Calu3 (cell line): ENCODE measurements at regions not wholly inside any gene's neighbourhood (a gene's known extent, or its start where the extent isn't known, plus 50 kb on each side); places are given as distances from the start of the nearest gene placed in this dataset.

Source experiments
- BruUV-seq: library from RNA; stranded (reverse); fragments of 400-500 nt; replicated peaks from 2 replicates; lab custom pipeline; 2021; lab: Mats Ljungman, UMichigan
- CTCF ChIA-PET: fragments of 300-600 bp; sonication (Branson Sonifier 250); formaldehyde crosslinking; loops from one replicate; lab custom pipeline; 2022; ENCODE audit warnings: antibody characterized with exemption; lab: Charles Lee
- DNase-seq: peaks from one replicate; pipeline ENCODE4 v3.0.0; 2022
- H3K27ac Mint-ChIP-seq: one replicate; pipeline ENCODE4 v1.8.0; 2022; ENCODE audit warnings: mixed read lengths; ENCODE audit not compliant: unreplicated experiment
- H3K27me3 Mint-ChIP-seq: one replicate; pipeline ENCODE4 v1.8.0; 2022; ENCODE audit warnings: mixed read lengths; ENCODE audit not compliant: unreplicated experiment
- H3K36me3 Mint-ChIP-seq: one replicate; pipeline ENCODE4 v1.8.0; 2022; ENCODE audit warnings: mild to moderate bottlenecking, moderate library complexity, mixed read lengths; ENCODE audit not compliant: insufficient read depth, unreplicated experiment
- H3K4me1 Mint-ChIP-seq: one replicate; pipeline ENCODE4 v1.8.0; 2022; ENCODE audit warnings: mild to moderate bottlenecking, low read depth, mixed read lengths; ENCODE audit not compliant: unreplicated experiment
- H3K4me3 Mint-ChIP-seq: one replicate; pipeline ENCODE4 v1.8.0; 2022; ENCODE audit warnings: mild to moderate bottlenecking, low read depth, moderate library complexity, mixed read lengths; ENCODE audit not compliant: unreplicated experiment
- H3K9me3 Mint-ChIP-seq: one replicate; pipeline ENCODE4 v1.8.0; 2022; ENCODE audit warnings: low read depth, mixed read lengths; ENCODE audit not compliant: unreplicated experiment
- CTCF ChIP-seq: fragments of 200-600 bp; IDR thresholded peaks from one replicate; pipeline ENCODE4 v1.8.0; 2022; ENCODE audit warnings: antibody characterized with exemption; ENCODE audit not compliant: unreplicated experiment
- intact Hi-C: fragments of 100-400 bp; cut with micrococcal nuclease; formaldehyde crosslinking; loops from one replicate; pipeline ENCODE4 v1.10.0; 2022; ENCODE audit not compliant: unreplicated experiment

GRCh38 chr7:63067897-63068585 is 930.6 kb upstream of the ZNF722 start:
- BruUV-seq, result no TSS peak
- Mint-ChIP-seq H3K27ac (no peak overlapping the region), H3K36me3 (no peaks in the 10 kb centered on the region), H3K4me1 (no peaks in the 10 kb centered on the region), H3K4me3 (no peak overlapping the region), H3K9me3 (peaks cover 7% of the 10 kb centered on the region), H3K27me3 (no peaks in the 10 kb centered on the region)
- no peak for TF ChIP-seq CTCF
- DNase-seq, result no peak
- CTCF ChIA-PET, result interaction anchor here (0.6 kb wide), 1 partner anchor 1832 kb away, joined by 4 read pairs; no protein-coding TSS in a partner anchor
- intact Hi-C loops, result no loop called here

- no peak overlapping the region for H3K27ac Mint-ChIP-seq
- BruUV-seq, result no TSS peak
- H3K36me3 Mint-ChIP-seq, result no peaks in the 10 kb centered on the region
- CTCF ChIA-PET, result no interaction called here
- no peaks in the 10 kb centered on the region for H3K27me3 Mint-ChIP-seq
- no peak for TF ChIP-seq CTCF
- intact Hi-C loops, result no loop called here
- peaks cover 7% of the 10 kb centered on the region for H3K9me3 Mint-ChIP-seq
- H3K4me3 Mint-ChIP-seq, result no peak overlapping the region
- DNase-seq, result no peak
- H3K4me1 Mint-ChIP-seq, result no peaks in the 10 kb centered on the region
Observed at GRCh38 chr7:63070696-63071095, 928.0 kb upstream of the ZNF722 start.

- DNase-seq, result no peak
- Mint-ChIP-seq H3K27me3 (no peaks in the 10 kb centered on the region), H3K4me1 (no peaks in the 10 kb centered on the region), H3K36me3 (no peaks in the 10 kb centered on the region), H3K4me3 (no peak overlapping the region), H3K9me3 (peaks cover 7% of the 10 kb centered on the region), H3K27ac (no peak overlapping the region)
- no peak for TF ChIP-seq CTCF
- CTCF ChIA-PET, result no interaction called here
- BruUV-seq, result no TSS peak
- intact Hi-C loops, result no loop called here
Observed at GRCh38 chr7:63071396-63071795, 927.3 kb upstream of the ZNF722 start.

- intact Hi-C loops, result no loop called here
- no TSS peak for BruUV-seq
- CTCF ChIA-PET, result no interaction called here
- Mint-ChIP-seq H3K4me1 (no peaks in the 10 kb centered on the region), H3K27me3 (no peaks in the 10 kb centered on the region), H3K36me3 (no peaks in the 10 kb centered on the region), H3K4me3 (no peak overlapping the region), H3K27ac (no peak overlapping the region), H3K9me3 (peaks cover 7% of the 10 kb centered on the region)
- TF ChIP-seq CTCF, result no peak
- DNase-seq, result no peak
Observed at GRCh38 chr7:63071920-63072319, 926.7 kb upstream of the ZNF722 start.
